Stomach (tissue), 8 donors: ENCODE measurements at regions not wholly inside any gene's neighbourhood (a gene's known extent, or its start where the extent isn't known, plus 50 kb on each side); places are given as distances from the start of the nearest gene placed in this dataset.

Source experiments
- DNase-seq, 2 donors: peaks; one replicate each; pipeline versions ENCODE4 v3.0.0 to v3.0.0-alpha.2; 2013 to 2019
- H3K27ac ChIP-seq, 5 donors: fragments of 200-600 bp in 4 of 5; sonication (generic) in 4 of 5; one replicate each; pipeline ENCODE4 v1.5.1; 2013 to 2019; ENCODE audit warnings: mild to moderate bottlenecking in 1 of 5, moderate library complexity in 1 of 5
- H3K27me3 ChIP-seq, 3 donors: fragments of 200-600 bp; sonication (generic); one replicate each; pipeline ENCODE4 v1.5.1; 2017 to 2019; ENCODE audit warnings: mixed run types in 1 of 3
- H3K36me3 ChIP-seq, 4 donors: fragments of 200-600 bp; sonication (generic); 1 replicate in 3 of 4; 2 replicates in 1 of 4; pipeline ENCODE4 v1.5.1; 2016 to 2019
- H3K4me1 ChIP-seq, 4 donors: fragments of 200-600 bp; sonication (generic); one replicate each; pipeline ENCODE4 v1.5.1; 2016 to 2019
- H3K4me3 ChIP-seq, 4 donors: fragments of 200-600 bp; sonication (generic) in 3 of 4; one replicate each; pipeline ENCODE4 v1.5.1; 2016 to 2019; ENCODE audit warnings: mild to moderate bottlenecking in 1 of 4
- H3K9me3 ChIP-seq, 4 donors: fragments of 200-600 bp; sonication (generic); one replicate each; pipeline ENCODE4 v1.5.1; 2016 to 2019
- CTCF ChIP-seq, 7 experiments: fragments of 450-650 bp in 4 of 7; fragments of 200-600 bp in 3 of 7; sonication (generic) in 3 of 7; IDR thresholded peaks; one replicate each; pipeline ENCODE4 v1.5.1; 2016 to 2019; ENCODE audit warnings: antibody characterized with exemption in 7 of 7, control low read depth in 2 of 7, mild to moderate bottlenecking in 1 of 7
- EP300 ChIP-seq: sonication (generic); formaldehyde crosslinking; IDR thresholded peaks from one replicate; pipeline ENCODE4 v1.6.1; 2017; ENCODE audit warnings: antibody characterized with exemption
- POLR2A ChIP-seq, 4 donors: fragments of 450-650 bp; IDR thresholded peaks; one replicate each; pipeline ENCODE4 v1.6.1; 2016; ENCODE audit warnings: antibody characterized with exemption in 4 of 4, control low read depth in 2 of 4, mild to moderate bottlenecking in 1 of 4, moderate library complexity in 1 of 4
- POLR2AphosphoS5 ChIP-seq, 3 donors: sonication (generic); formaldehyde crosslinking; IDR thresholded peaks; one replicate each; pipeline ENCODE4 v1.6.1; 2016; ENCODE audit warnings: antibody characterized with exemption in 3 of 3
- WGBS, 5 donors: extraction: QIAGEN DNeasy Blood & Tissue Kit in 3 of 5; methylation state at CpG; one replicate each; pipeline versions ENCODE4 v1.1.5 to v1.1.7; 2013 to 2018; 5-methylcytosine and 5-hydroxymethylcytosine counted together
- intact Hi-C: fragments of 100-400 bp; cut with DNase I; formaldehyde crosslinking; loops from one replicate; pipeline ENCODE4 v1.15.1; 2023; ENCODE audit warnings: low total_unique reads
- donor health status: healthy with polysubstance abuse.
- donor health status: Bipolar disorder and iron deficiency.
- donor health status: healthy.

DNA sequence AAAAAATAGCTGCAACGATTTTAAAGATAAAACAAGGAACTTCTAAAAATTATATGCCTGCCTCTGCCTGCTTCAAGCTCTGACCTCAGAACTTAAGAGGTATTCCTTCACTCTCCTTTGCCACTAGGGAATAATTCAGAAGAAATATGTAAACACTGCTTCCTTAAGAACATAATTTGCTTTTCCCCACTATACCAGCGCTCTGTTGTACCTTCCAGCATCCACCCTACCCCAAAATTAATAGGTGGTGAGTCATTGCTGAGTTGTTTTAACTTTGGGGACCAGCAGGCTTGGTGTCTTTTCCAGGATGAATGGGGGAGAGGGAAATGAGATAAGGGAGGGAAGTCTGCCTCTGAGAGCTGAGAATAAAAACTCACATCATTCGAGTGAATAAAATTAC lies 107.7 kb upstream of the ATXN1 start:
- WGBS, 5 donors = 40 to 55% (median 44%) methylated on average over 3 of the region's 3 CpGs
- Histone ChIP-seq H3K9me3 (no peaks in the 10 kb centered on the region), H3K36me3 (no peaks in the 10 kb centered on the region), H3K4me3 (no peak overlapping the region), H3K4me1 (no peaks in the 10 kb centered on the region), H3K27ac (no peak overlapping the region), H3K27me3 (peaks cover 0 to 4% (median 0%) of the 10 kb centered on the region in 3 donors)
- intact Hi-C loops = no loop called here
- TF ChIP-seq CTCF (IDR thresholded peaks at IDR 0.05) = no peak
- no peak for TF ChIP-seq POLR2A (IDR thresholded peaks at IDR 0.05)
- no peak for TF ChIP-seq POLR2AphosphoS5 (IDR thresholded peaks at IDR 0.05)
- TF ChIP-seq EP300 = no peak
- DNase-seq = no peak

- TF ChIP-seq CTCF (IDR thresholded peaks at IDR 0.05) = no peak
- no peak for TF ChIP-seq EP300
- no peak for TF ChIP-seq POLR2A (IDR thresholded peaks at IDR 0.05)
- TF ChIP-seq POLR2AphosphoS5 (IDR thresholded peaks at IDR 0.05) = no peak
Observed at GRCh38 chr6:16857969-16858592, 96.8 kb upstream of the ATXN1 start.

GRCh38 chr6:16855460-16855859 lies 94.2 kb upstream of the ATXN1 start:
- H3K9me3 ChIP-seq = no peaks in the 10 kb centered on the region
- no peak for DNase-seq
- H3K36me3 ChIP-seq = no peaks in the 10 kb centered on the region
- TF ChIP-seq EP300 (no peak), POLR2A (IDR thresholded peaks at IDR 0.05) (no peak), POLR2AphosphoS5 (IDR thresholded peaks at IDR 0.05) (no peak), CTCF (IDR thresholded peaks at IDR 0.05) (no peak)
- intact Hi-C loops = no loop called here
- H3K27ac ChIP-seq = no peak overlapping the region
- H3K4me3 ChIP-seq = no peak overlapping the region
- no peaks in the 10 kb centered on the region for H3K27me3 ChIP-seq
- H3K4me1 ChIP-seq = no peaks in the 10 kb centered on the region

More at GRCh38 chr6:16857969-16858592, 96.8 kb upstream of the ATXN1 start:
- H3K9me3 ChIP-seq = no peaks in the 10 kb centered on the region
- no peak overlapping the region for H3K27ac ChIP-seq
- no peaks in the 10 kb centered on the region for H3K27me3 ChIP-seq
- no peak for DNase-seq
- intact Hi-C loops = no loop called here
- H3K36me3 ChIP-seq = no peaks in the 10 kb centered on the region
- H3K4me1 ChIP-seq = no peaks in the 10 kb centered on the region
- 63 to 78% (median 71%) methylated on average over 5 of the region's 5 CpGs for WGBS, 5 donors
- no peak overlapping the region for H3K4me3 ChIP-seq

GRCh38 chr6:16854986-16855385 lies 93.7 kb upstream of the ATXN1 start:
- Histone ChIP-seq H3K27ac (no peak overlapping the region), H3K4me3 (no peak overlapping the region), H3K4me1 (peaks cover 0 to 4% (median 0%) of the 10 kb centered on the region in 4 donors), H3K9me3 (no peaks in the 10 kb centered on the region), H3K27me3 (no peaks in the 10 kb centered on the region), H3K36me3 (no peaks in the 10 kb centered on the region)
- TF ChIP-seq EP300 (no peak), CTCF (IDR thresholded peaks at IDR 0.05) (no peak), POLR2A (IDR thresholded peaks at IDR 0.05) (no peak), POLR2AphosphoS5 (IDR thresholded peaks at IDR 0.05) (no peak)
- DNase-seq = no peak
- 36 to 61% (median 51%) methylated on average over 2 of the region's 2 CpGs for WGBS, 5 donors
- intact Hi-C loops = no loop called here
